ENCODE measurements at regions not wholly inside any gene's neighbourhood (a gene's known extent, or its start where the extent isn't known, plus 50 kb on each side); places are given as distances from the start of the nearest gene placed in this dataset.

DNA sequence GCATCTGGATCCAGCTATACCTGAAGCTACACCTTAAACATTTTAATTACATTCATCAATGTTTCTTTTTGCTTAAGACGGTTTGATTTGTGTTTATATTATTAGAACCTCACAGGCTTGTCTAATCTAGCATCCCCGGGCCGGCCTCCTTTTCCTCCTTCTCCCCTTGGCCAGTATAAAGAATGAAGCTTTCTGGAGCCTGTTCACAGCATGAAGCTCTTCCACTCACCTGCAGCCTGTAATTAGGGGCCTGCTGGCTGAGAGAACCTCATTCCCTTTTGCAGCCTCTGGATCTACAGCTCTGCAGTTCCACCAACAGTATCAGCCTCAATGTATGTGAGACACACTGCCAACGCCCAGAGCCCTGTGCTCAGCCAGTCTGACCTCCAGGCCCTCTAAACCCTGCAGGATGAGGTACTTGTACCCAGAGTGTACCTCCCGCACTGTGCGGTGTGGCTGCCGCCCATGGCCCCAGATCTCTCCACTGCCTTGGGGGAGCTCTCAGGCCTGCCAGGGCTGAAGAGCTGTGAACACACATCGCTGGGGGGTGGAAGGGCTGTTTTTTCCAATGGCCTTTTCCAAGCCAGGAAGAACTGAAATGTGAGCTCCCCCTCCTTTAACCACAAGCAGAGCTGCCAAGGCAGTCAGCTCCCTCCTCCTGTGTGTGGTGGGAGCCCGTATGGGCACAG is 114.7 kb upstream of the ALDH1A3 start:
- no peaks in the 10 kb centered on the region for H3K36me3 ChIP-seq (ENCODE audit: control insufficient read depth, insufficient read depth, low read length, severe bottlenecking)
- DNase-seq (ENCODE audit: low read depth), result peak; percentile 64

DNA sequence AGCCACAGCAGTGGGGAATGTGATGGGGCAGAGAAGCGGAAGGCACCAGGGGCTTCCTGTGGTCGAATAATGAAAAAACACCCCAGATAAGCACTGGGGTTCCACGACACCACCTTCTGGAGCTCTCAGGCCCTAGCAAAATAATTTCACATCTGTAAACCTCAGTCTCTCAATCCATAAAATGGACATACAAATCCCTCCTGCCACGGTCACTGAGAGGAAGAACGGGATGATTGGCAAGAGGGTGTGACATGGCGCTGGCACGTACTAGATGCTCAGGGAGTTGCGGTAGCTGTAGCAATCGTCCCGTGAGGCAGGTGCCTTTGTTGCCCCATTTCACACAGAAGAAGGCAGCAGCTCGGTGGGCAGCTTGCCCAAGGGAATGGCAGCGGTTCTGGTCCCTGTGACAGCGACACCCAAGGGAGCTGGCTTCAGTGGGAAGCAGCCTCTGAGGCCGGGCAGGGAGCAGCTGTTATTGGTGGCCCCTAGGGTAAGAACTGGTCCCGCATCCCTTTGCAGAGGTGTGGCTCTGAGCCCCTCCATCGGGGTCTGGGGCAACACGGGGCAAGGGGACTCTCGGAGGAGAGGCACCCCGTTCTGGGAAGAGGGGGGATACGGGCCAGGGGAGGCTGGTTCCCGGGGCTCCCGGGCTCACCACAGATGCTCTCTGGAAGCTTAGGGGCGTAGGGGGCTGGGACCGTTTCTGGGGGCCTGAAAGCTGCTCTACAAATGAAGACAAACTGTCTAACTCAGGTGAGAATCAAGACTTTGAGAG is 114.0 kb upstream of the ALDH1A3 start:
- H3K27me3 ChIP-seq (replicated peaks; ENCODE audit: control insufficient read depth, insufficient read depth, low read length), result no peaks in the 10 kb centered on the region

More for the DNA sequence above, 114.7 kb upstream of the ALDH1A3 start:
- peaks cover 33% of the 10 kb centered on the region for H3K4me1 ChIP-seq (ENCODE audit: control insufficient read depth, insufficient read depth, low read length)
- no peak overlapping the region for H3K4me3 ChIP-seq (ENCODE audit: low read length)
- H3K9ac ChIP-seq (ENCODE audit: low read length), result peak overlapping the region; percentile 4
- no peaks in the 10 kb centered on the region for H3K9me3 ChIP-seq (ENCODE audit: control insufficient read depth, low read length)
- H3K27me3 ChIP-seq (replicated peaks; ENCODE audit: control insufficient read depth, insufficient read depth, low read length), result no peaks in the 10 kb centered on the region

DNA sequence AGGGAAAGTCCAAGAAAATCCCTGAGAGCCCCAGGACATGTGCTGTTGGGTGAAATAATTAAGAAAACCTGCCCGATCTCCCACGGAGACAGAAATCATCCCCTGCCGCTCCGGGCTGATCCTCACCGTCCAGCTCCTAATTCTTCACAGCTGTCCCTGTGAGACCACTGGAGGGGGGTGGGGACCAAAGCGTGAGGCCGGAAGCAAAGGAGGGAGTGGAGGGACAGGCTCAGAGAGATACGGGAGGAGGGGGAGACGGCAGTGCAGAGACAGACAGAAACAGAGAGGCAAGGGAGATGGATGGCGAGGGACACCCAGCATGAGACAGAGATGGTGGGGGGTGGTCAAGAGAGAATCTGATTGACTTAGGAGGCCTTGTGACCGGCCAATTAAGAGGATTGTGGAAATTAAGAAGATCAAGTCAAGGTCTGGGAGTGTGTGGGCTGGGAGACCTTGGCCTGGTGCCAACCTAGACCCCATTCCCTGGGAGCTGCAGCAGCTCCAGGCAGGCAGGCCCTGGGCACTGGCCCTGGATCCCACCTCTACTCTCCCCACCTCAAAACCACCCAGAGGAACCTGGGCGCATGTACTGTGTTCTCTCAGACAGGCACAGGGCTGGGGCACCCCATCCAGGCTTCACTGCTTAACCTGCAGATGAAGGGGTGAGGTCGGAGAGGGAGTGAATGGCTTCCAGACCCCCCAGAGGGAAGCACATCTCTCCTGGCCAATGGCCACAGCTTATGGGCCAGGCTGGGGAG is 113.2 kb upstream of the ALDH1A3 start:
- Histone ChIP-seq H3K9me3 (ENCODE audit: control insufficient read depth, low read length) (no peaks in the 10 kb centered on the region), H3K4me1 (ENCODE audit: control insufficient read depth, insufficient read depth, low read length) (peaks cover 29% of the 10 kb centered on the region), H3K36me3 (ENCODE audit: control insufficient read depth, insufficient read depth, low read length, severe bottlenecking) (no peaks in the 10 kb centered on the region), H3K27me3 (replicated peaks; ENCODE audit: control insufficient read depth, insufficient read depth, low read length) (no peaks in the 10 kb centered on the region), H3K4me3 (ENCODE audit: low read length) (no peak overlapping the region), H3K9ac (ENCODE audit: low read length) (no peak overlapping the region)
- peak; percentile 20 for DNase-seq (ENCODE audit: low read depth)

More for the DNA sequence above, 114.0 kb upstream of the ALDH1A3 start:
- Histone ChIP-seq H3K4me3 (ENCODE audit: low read length) (no peak overlapping the region), H3K4me1 (ENCODE audit: control insufficient read depth, insufficient read depth, low read length) (peaks cover 29% of the 10 kb centered on the region), H3K9me3 (ENCODE audit: control insufficient read depth, low read length) (no peaks in the 10 kb centered on the region), H3K36me3 (ENCODE audit: control insufficient read depth, insufficient read depth, low read length, severe bottlenecking) (no peaks in the 10 kb centered on the region), H3K9ac (ENCODE audit: low read length) (no peak overlapping the region)
- DNase-seq (ENCODE audit: low read depth), result no peak

DNA sequence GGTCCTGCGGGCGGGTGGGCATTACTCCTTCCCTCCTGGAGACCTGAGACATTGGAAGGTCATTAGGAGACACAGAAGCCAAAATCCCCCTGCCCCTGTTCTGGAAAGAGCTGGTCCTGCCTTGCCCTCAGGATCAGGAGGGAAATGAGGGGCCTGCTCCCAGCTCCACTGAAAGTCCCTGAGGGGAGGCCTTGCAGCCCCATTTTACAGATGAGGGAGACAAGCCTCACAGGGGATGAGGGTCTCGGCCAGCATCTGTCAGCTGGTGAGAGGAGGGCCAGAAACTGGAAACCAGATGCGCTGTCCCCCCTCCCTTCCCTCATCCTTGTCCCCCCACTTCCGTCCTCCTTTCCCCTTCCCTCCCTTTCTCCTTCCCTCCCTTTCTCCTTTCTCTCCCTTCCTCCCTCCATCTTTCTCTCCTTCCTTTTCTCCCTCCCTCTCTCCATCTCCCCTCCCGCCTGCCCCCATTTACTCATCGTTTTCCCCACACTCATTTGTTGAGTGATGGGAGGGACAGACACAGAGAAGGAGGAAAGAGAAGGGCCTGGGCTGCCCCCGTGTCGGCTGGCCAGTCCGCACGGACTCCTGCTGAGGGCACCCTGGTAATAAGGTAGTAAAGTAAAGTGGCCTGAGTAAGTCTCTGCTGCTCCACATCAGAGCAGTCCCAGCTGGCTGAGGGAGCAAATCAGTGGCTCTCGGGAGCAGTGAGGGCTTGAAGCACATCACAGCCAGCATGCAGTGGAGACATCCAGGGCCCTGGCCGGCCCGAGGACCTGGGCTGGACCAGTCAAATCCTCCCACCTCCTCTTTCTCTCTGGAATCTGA is 112.4 kb upstream of the ALDH1A3 start:
- Histone ChIP-seq H3K9me3 (ENCODE audit: control insufficient read depth, low read length) (no peaks in the 10 kb centered on the region), H3K4me3 (ENCODE audit: low read length) (no peak overlapping the region), H3K9ac (ENCODE audit: low read length) (no peak overlapping the region), H3K27me3 (replicated peaks; ENCODE audit: control insufficient read depth, insufficient read depth, low read length) (no peaks in the 10 kb centered on the region), H3K4me1 (ENCODE audit: control insufficient read depth, insufficient read depth, low read length) (peaks cover 29% of the 10 kb centered on the region), H3K36me3 (ENCODE audit: control insufficient read depth, insufficient read depth, low read length, severe bottlenecking) (no peaks in the 10 kb centered on the region)
- no peak for DNase-seq (ENCODE audit: low read depth)

DNA sequence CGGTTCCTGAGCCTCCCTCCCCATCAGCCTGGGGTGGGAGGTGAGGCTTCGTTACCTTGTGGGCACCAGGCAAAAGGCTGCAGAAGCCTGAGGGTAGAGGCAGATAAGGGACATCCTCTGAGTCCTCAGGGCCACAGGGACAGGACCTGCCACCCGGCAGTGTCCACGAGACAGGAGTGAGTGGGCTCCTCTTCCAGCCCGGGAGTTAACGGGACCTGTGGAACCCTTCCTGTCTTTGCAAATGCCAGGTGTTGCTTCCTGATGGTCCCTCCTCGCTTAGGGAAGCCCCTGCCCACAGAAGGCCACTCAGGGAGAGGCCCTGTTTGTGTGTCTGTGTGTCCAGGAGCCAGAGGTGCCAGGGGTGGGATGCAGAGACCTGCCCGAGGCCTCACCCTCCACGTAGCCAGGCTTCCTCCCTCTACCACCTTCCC is 111.1 kb upstream of the ALDH1A3 start:
- Histone ChIP-seq H3K36me3 (ENCODE audit: control insufficient read depth, insufficient read depth, low read length, severe bottlenecking) (no peaks in the 10 kb centered on the region), H3K9ac (ENCODE audit: low read length) (no peak overlapping the region), H3K27me3 (replicated peaks; ENCODE audit: control insufficient read depth, insufficient read depth, low read length) (no peaks in the 10 kb centered on the region), H3K4me1 (ENCODE audit: control insufficient read depth, insufficient read depth, low read length) (peaks cover 22% of the 10 kb centered on the region), H3K9me3 (ENCODE audit: control insufficient read depth, low read length) (no peaks in the 10 kb centered on the region), H3K4me3 (ENCODE audit: low read length) (no peak overlapping the region)
- DNase-seq (ENCODE audit: low read depth), result no peak

DNA sequence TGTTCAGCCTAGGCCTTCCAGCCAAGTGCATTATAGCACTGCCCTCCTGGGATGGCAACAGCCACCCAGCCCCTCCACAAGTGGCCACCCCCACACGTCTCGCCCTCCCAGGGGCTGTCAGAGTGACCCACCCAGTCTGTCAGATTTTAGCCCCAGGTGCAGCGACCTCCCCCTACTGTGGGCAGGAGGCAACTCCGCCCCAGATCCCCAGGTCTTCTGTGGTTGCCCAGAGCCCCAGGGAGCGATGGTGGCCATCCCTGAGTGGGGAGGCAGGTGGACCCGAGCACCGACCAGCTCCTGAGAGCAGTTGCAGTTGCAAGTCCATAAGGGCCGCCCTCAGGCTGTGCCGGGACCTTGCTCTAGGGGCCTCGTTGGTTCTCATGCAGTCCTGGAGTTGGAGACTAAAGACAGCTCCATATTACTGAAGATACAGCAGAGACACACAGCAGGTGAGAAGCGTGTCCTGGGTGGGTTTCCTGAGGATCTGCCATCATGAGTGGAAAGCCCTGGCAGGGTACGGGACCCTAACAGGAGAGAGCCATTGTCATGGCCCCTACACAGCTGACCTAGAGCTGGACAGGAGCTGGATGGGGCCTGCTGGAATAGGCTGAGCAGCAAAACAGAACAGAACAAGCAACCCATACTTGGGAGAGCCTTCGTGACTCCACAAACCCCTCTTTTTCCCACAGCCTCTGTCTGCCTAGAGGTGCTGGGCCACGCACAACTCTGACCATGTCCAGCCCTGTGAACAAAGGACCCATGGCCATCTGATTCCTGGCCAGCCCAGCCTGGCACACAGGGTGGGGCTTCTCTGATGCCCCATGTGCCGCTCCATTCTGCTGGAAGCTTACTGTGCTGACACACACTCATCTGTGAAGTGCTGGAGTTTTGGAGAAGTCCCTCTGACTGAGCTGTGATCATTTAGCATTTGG is 110.3 kb upstream of the ALDH1A3 start:
- Histone ChIP-seq H3K4me1 (ENCODE audit: control insufficient read depth, insufficient read depth, low read length) (peaks cover 14% of the 10 kb centered on the region), H3K9ac (ENCODE audit: low read length) (no peak overlapping the region), H3K27me3 (replicated peaks; ENCODE audit: control insufficient read depth, insufficient read depth, low read length) (no peaks in the 10 kb centered on the region), H3K36me3 (ENCODE audit: control insufficient read depth, insufficient read depth, low read length, severe bottlenecking) (no peaks in the 10 kb centered on the region), H3K4me3 (ENCODE audit: low read length) (no peak overlapping the region), H3K9me3 (ENCODE audit: control insufficient read depth, low read length) (no peaks in the 10 kb centered on the region)
- no peak for DNase-seq (ENCODE audit: low read depth)

DNA sequence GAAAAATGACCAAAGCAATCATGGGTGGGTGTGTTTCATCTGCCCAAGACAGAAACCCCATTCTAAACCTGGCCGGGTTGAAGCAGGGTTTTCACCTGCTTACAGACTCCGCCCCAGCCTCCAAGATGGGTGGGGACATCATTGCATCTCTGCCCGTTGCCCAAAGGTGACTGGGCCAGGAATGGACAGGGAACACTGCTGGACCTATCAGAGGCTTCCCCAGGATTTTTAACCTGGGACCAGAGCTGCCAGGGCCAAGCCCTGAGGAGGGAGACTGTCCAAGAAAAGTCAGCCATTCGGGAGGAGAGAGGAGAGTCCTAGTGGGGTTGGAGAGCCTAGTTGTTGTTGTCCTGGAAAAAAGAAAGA is 109.7 kb upstream of the ALDH1A3 start:
- Histone ChIP-seq H3K36me3 (ENCODE audit: control insufficient read depth, insufficient read depth, low read length, severe bottlenecking) (no peaks in the 10 kb centered on the region), H3K4me3 (ENCODE audit: low read length) (no peak overlapping the region), H3K9me3 (ENCODE audit: control insufficient read depth, low read length) (no peaks in the 10 kb centered on the region), H3K9ac (ENCODE audit: low read length) (no peak overlapping the region), H3K27me3 (replicated peaks; ENCODE audit: control insufficient read depth, insufficient read depth, low read length) (no peaks in the 10 kb centered on the region), H3K4me1 (ENCODE audit: control insufficient read depth, insufficient read depth, low read length) (peaks cover 8% of the 10 kb centered on the region)
- no peak for DNase-seq (ENCODE audit: low read depth)

DNA sequence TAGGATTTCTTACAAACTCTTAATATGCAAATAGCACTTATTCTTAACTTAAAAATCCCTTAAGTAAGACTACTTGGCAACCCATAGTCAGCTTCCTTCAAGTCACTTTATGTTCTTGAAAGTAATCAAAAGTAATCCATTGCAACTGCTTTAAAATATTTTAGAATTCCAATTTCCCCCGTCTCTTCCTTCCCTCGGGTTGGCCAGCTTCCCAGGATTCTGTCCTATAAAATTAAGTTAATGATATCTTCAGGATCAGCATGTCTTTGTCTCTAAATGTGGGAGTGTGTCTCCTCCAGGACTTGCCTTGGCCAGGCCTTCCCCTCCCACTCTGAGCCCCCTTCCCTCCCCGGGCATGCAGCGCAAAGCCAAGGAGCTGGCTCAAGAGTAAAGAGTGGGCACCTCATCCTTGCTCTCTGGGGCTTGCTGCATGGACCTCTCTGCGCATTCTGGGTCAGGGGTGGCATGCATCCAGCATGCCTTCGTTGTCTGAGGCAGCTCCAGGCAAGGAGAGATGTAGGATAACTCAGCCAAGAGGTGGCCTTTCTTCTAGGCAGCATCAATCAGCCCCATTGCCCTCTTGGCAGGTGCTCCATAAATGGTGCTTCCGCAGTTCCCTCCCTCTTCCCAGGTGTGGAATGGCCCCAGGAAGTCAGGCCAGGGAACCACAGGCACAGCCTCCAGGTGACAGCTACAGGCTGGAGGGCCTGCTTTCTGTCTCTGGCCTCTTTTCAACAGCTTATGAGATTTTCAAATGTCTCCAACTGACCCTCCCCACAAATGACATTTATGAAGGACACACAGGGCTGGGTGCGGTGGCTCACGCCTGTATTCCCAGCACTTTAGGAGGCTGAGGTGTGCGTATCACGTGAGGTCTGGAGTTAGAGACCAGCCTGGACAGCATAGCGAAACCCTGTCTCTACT is 108.7 kb upstream of the ALDH1A3 start:
- H3K9me3 ChIP-seq (ENCODE audit: control insufficient read depth, low read length), result no peaks in the 10 kb centered on the region
- no peak overlapping the region for H3K4me3 ChIP-seq (ENCODE audit: low read length)
- peak; percentile 29 for DNase-seq (ENCODE audit: low read depth)
- H3K9ac ChIP-seq (ENCODE audit: low read length), result no peak overlapping the region
- no peaks in the 10 kb centered on the region for H3K4me1 ChIP-seq (ENCODE audit: control insufficient read depth, insufficient read depth, low read length)
- H3K36me3 ChIP-seq (ENCODE audit: control insufficient read depth, insufficient read depth, low read length, severe bottlenecking), result no peaks in the 10 kb centered on the region
- H3K27me3 ChIP-seq (replicated peaks; ENCODE audit: control insufficient read depth, insufficient read depth, low read length), result no peaks in the 10 kb centered on the region

DNA sequence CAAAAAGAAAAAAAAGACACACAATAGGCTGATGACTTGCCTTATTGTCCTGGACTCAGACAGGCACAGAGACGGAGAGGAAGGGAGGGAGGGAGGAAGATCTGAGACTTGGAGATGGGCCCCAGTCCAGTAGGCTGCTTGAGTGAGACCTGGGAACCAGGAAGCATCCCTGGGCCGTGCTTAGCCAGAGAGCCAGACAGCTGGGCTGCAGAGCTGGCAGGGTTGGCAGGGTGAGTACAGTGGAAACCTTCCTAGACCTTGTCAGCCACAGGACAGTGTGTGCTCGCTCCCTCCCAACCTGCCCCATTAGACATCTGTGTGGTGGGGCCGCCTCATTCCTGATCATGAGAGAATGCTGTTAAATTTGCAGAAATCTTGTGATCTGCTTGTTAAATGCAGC is 107.9 kb upstream of the ALDH1A3 start:
- DNase-seq (ENCODE audit: low read depth), result no peak
- H3K4me3 ChIP-seq (ENCODE audit: low read length), result no peak overlapping the region
- no peaks in the 10 kb centered on the region for H3K4me1 ChIP-seq (ENCODE audit: control insufficient read depth, insufficient read depth, low read length)
- no peaks in the 10 kb centered on the region for H3K9me3 ChIP-seq (ENCODE audit: control insufficient read depth, low read length)
- no peaks in the 10 kb centered on the region for H3K36me3 ChIP-seq (ENCODE audit: control insufficient read depth, insufficient read depth, low read length, severe bottlenecking)
- no peaks in the 10 kb centered on the region for H3K27me3 ChIP-seq (replicated peaks; ENCODE audit: control insufficient read depth, insufficient read depth, low read length)
- no peak overlapping the region for H3K9ac ChIP-seq (ENCODE audit: low read length)
